Ovary (tissue), 7 donors: ENCODE measurements at regions not wholly inside any gene's neighbourhood (a gene's known extent, or its start where the extent isn't known, plus 50 kb on each side); places are given as distances from the start of the nearest gene placed in this dataset.
"Not testable (repeated sequence)": the region's sequence is repeated elsewhere in the genome, so short reads cannot be mapped to it uniquely, and the experiment has no call there.

ENCODE experiments used
- DNase-seq, 5 donors: peaks; one replicate each; pipeline ENCODE4 v3.0.0-alpha.2; 2019 to 2020
- H3K27ac ChIP-seq, 2 donors: fragments of 200-600 bp; one replicate each; pipeline versions ENCODE4 v1.5.1 to v1.8.0; 2019 to 2022
- H3K27me3 ChIP-seq: fragments of 200-600 bp; one replicate; pipeline ENCODE4 v1.8.0; 2022
- H3K36me3 ChIP-seq: fragments of 200-600 bp; sonication (generic); one replicate; pipeline ENCODE4 v1.5.1; 2019
- H3K4me1 ChIP-seq: one replicate; pipeline ENCODE4 v1.8.1; 2013; ENCODE audit warnings: mild to moderate bottlenecking, moderate library complexity; ENCODE audit not compliant: insufficient read depth
- H3K4me3 ChIP-seq: fragments of 200-600 bp; sonication (generic); one replicate; pipeline ENCODE4 v1.5.1; 2017
- H3K9me3 ChIP-seq, 2 donors: fragments of 200-600 bp in 1 of 2; sonication (generic) in 1 of 2; one replicate each; pipeline versions ENCODE4 v1.5.1 to v1.8.1; 2013 to 2019; ENCODE audit warnings: mild to moderate bottlenecking in 1 of 2, moderate library complexity in 1 of 2
- EP300 ChIP-seq: sonication (generic); formaldehyde crosslinking; IDR thresholded peaks from one replicate; pipeline ENCODE4 v1.6.1; 2017; ENCODE audit warnings: antibody characterized with exemption
- POLR2A ChIP-seq: fragments of 450-650 bp; IDR thresholded peaks from one replicate; pipeline ENCODE4 v1.6.1; 2017; ENCODE audit warnings: antibody characterized with exemption, mild to moderate bottlenecking, moderate library complexity
- WGBS, 3 donors: extraction: QIAGEN DNeasy Blood & Tissue Kit in 1 of 3; methylation state at CpG; one replicate each; pipeline versions ENCODE4 v1.1.5 to v1.1.7; 2013 to 2017; 5-methylcytosine and 5-hydroxymethylcytosine counted together
- intact Hi-C, 4 donors: fragments of 100-400 bp; cut with DNase I; formaldehyde crosslinking; loops; one replicate each; pipeline versions ENCODE4 v1.11.0 to v1.15.1; 2022 to 2023
- TF ChIP-seq, protein P1 (sequence below), 3 donors: fragments of 450-650 bp in 2 of 3; fragments of 200-600 bp in 1 of 3; IDR thresholded peaks; one replicate each; pipeline versions ENCODE4 v1.5.1 to v1.8.0; 2016 to 2022; ENCODE audit warnings: antibody characterized with exemption in 3 of 3, mild to moderate bottlenecking in 1 of 3
- donor health status: DM: no; HTN: no; CAD: no; lungs with moderate emphysema.
- donor health status: DM: no; HTN: no; CAD: no.
- donor health status: Bipolar disorder and iron deficiency.
- donor health status: DM: no; HTN: no; CAD: no.
- donor health status: DM: yes; HTN: yes; CAD: no.

DNA sequence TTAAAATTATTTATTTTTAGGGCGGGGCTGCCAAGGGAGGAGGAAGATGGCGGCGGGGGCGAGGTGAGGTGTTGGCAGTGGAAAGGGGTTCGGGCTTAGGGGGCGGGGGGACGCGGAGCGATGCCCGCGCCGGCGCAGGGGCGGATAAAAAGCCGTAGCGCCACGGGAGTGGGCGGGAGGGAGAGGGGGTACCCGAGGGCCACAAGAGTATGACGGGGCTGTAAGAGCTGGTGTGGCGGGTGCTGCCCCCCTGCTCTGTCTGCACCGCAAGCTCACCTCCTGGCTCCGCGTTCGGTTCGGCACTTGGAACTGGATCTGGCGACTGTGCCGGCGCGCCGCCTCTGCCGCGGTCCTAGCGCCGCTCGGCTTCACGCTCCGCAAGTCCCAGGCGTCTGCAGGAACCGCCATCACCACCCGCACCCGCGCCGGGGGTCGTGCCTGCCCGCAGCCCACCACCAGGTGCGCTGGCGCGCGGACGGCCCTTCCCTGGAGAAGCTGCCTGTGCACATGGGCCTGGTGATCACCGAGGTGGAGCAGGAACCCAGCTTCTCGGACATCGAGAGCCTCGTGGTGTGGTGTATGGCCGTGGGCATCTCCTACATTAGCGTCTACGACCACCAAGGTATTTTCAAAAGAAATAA, 265.2 kb upstream of the SGCG start:
- TF ChIP-seq POLR2A (no peak), EP300 (no peak)
- TF ChIP-seq, protein P1, sequence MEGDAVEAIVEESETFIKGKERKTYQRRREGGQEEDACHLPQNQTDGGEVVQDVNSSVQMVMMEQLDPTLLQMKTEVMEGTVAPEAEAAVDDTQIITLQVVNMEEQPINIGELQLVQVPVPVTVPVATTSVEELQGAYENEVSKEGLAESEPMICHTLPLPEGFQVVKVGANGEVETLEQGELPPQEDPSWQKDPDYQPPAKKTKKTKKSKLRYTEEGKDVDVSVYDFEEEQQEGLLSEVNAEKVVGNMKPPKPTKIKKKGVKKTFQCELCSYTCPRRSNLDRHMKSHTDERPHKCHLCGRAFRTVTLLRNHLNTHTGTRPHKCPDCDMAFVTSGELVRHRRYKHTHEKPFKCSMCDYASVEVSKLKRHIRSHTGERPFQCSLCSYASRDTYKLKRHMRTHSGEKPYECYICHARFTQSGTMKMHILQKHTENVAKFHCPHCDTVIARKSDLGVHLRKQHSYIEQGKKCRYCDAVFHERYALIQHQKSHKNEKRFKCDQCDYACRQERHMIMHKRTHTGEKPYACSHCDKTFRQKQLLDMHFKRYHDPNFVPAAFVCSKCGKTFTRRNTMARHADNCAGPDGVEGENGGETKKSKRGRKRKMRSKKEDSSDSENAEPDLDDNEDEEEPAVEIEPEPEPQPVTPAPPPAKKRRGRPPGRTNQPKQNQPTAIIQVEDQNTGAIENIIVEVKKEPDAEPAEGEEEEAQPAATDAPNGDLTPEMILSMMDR (IDR thresholded peaks at IDR 0.05) = no peak
- H3K36me3 ChIP-seq = no peaks in the 10 kb centered on the region
- intact Hi-C loops = no loop called here
- H3K4me3 ChIP-seq = peak overlapping the region; percentile 79
- H3K4me1 ChIP-seq = peaks cover 2% of the 10 kb centered on the region
- H3K27ac ChIP-seq = no peak overlapping the region
- DNase-seq = peak; percentile 49 to 75 (median 67)
- H3K27me3 ChIP-seq = no peaks in the 10 kb centered on the region
- no peaks in the 10 kb centered on the region for H3K9me3 ChIP-seq
- 1 to 2% (median 1%) methylated on average over 32 to 58 of the region's 58 CpGs for WGBS, 3 donors

DNA sequence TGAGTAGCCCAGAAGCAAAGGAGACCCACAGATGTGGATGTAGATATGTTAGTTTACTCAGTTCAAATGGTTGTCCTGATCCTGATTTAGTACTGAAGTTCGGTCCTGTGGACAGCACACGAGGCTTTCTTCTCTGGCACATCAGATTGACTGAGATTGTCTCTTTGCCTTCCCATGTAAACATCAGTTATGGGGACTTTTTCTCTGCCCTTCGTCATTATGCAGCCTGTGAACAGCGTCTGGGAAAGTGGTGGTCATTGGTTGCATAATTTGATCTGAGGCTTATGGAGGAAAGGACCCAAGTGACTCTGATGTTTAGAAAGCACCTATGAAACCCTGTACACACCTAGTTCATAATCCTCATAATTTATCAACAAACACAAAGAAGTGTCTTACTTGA, 264.5 kb upstream of the SGCG start:
- intact Hi-C loops, DNase-seq, H3K9me3 ChIP-seq, H3K4me1 ChIP-seq, H3K36me3 ChIP-seq, H3K27me3 ChIP-seq, H3K27ac ChIP-seq, H3K4me3 ChIP-seq: not testable (repeated sequence)
- 60 to 76% (median 67%) methylated on average over 4 of the region's 4 CpGs for WGBS, 3 donors

DNA sequence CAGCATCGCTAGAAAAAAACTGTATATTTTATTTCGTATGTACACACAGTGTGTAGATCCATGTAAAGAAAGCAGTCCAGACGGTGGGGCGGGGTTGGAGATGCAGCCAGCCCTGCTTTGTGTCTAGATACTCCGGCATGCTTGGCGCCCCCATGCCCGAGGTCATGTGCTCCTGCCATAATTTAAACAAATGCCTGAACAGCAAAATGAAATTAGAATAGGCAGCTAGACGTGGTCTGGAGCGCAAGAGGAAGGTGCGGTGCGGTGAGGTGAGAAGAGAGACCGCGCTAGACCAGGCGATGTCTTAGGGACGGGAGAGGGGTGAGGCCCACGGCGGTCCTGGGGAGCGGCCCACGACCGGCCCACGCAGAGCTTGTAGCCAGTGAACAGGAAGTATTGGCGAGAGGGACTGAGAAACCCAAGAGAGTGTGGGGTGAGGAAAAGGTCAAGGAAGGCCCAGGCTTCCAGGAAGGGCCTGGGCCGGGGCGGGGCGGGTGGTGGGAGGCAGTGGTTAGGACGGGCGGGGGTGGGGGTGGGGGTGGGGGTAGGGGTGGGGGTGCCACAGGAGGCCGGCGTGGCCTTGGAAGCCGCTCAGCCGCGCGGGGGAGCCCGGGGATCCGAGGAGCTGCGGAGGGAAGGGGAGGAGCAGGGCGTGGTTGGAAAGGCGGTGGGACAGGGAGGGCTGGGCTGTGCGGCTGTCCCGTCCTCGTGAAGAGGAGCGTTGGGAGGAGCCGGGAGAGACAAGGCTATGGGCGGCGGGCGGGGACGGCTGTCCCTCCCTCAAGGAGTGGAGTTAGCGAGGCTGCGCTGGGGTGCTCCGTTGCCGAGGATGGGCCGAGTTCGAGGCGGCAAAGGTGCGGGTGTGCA, 254.7 kb upstream of the SGCG start:
- Histone ChIP-seq H3K4me3 (peak overlapping the region; percentile 61), H3K4me1 (no peaks in the 10 kb centered on the region), H3K27ac (peak overlapping the region; percentile 82 to 86), H3K36me3 (no peaks in the 10 kb centered on the region), H3K27me3 (no peaks in the 10 kb centered on the region), H3K9me3 (no peaks in the 10 kb centered on the region)
- TF ChIP-seq, protein P1 (IDR thresholded peaks at IDR 0.05) = no peak
- TF ChIP-seq POLR2A (no peak), EP300 (no peak)
- WGBS, 3 donors = 5 to 9% (median 6%) methylated on average over 53 to 55 of the region's 55 CpGs
- DNase-seq = peak; percentile 82 to 92 (median 90)
- intact Hi-C loops = no loop called here

DNA sequence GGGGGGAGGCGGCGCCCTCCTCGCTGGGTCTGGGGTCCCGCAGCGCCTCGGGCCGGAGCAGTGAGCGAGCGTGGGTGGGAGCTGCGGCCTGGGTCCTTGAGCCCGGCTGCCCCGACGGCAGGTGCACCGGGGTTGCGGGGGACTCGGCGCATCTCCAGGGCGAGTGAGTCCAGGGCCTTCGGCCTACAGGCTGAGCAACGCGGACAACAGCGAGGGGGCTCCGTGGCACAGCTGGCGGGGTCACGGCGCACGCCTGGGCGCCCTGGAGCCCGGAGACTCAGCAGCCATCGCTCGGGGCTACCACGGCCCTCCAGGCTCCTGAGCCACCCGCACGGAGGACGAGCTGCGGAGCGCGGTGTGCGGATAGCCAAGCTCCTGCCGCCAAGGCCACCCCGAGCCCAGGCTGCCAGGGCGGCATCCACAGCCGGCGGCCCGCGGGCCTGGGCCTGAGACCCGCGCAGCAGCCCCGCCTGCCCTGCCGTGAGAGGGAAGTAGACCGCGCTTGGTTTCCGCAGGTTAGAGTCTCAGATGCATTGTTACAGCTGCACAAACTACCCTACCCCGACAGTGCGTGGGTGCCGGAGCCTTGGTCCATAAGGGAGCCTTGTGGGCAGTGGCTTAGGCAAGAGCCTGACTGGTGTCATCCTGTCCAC, 253.9 kb upstream of the SGCG start:
- H3K9me3 ChIP-seq = no peaks in the 10 kb centered on the region
- 9 to 17% (median 12%) methylated on average over 46 to 56 of the region's 56 CpGs for WGBS, 3 donors
- H3K27me3 ChIP-seq = no peaks in the 10 kb centered on the region
- peak in 1 of 5 donors; percentile 24 for DNase-seq
- intact Hi-C loops = no loop called here
- peak overlapping the region; percentile 61 for H3K4me3 ChIP-seq
- H3K36me3 ChIP-seq = no peaks in the 10 kb centered on the region
- H3K4me1 ChIP-seq = no peaks in the 10 kb centered on the region
- H3K27ac ChIP-seq = peak overlapping the region; percentile 82 to 86
- TF ChIP-seq, protein P1 (IDR thresholded peaks at IDR 0.05) = no peak
- no peak for TF ChIP-seq EP300
- TF ChIP-seq POLR2A = no peak

DNA sequence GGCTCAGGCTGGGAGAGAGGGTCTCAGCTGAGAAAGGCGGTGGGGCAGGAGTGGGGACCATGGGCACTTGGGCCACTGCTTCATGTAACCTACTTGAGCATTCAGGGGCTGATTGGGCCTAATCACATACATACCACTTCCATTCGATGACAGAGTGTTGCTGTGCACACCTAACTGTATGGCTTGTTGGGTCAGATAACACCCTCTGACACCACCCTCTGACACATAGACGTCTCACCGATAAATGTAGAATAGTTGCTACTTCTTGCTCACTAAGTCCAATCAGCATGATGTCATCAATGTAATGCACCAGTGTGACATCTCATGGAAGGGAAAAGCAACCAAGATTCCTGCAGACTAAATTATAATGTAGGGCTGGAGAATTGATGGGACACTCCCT, 252.9 kb upstream of the SGCG start:
- WGBS, 3 donors = 86 to 94% (median 92%) methylated on average over 4 of the region's 4 CpGs
- intact Hi-C loops, H3K4me3 ChIP-seq, H3K4me1 ChIP-seq, H3K9me3 ChIP-seq, H3K36me3 ChIP-seq, DNase-seq, H3K27me3 ChIP-seq: not testable (repeated sequence)
- H3K27ac ChIP-seq = peak overlapping the region in 1 of 2 donors; percentile 82
